H9 (cell line): ENCODE measurements at regions not wholly inside any gene's neighbourhood (a gene's known extent, or its start where the extent isn't known, plus 50 kb on each side); places are given as distances from the start of the nearest gene placed in this dataset.

Source experiments
- DNase-seq: peaks from one replicate; pipeline ENCODE4 v3.0.0-alpha.2; 2017
- H2AFZ ChIP-seq: one replicate; pipeline ENCODE4 v1.6.1; 2013; ENCODE audit warnings: mild to moderate bottlenecking, low read length, control low read depth, moderate library complexity
- H2AK5ac ChIP-seq: 2 replicates; pipeline ENCODE4 v1.6.1; 2013; ENCODE audit warnings: low read length, control low read depth, mixed read lengths; ENCODE audit not compliant: insufficient read length
- H2BK120ac ChIP-seq: one replicate; pipeline ENCODE4 v1.6.1; 2013; ENCODE audit warnings: low read depth, mild to moderate bottlenecking, low read length, control low read depth, inconsistent platforms; ENCODE audit not compliant: poor library complexity, severe bottlenecking
- H2BK12ac ChIP-seq: 2 replicates; pipeline ENCODE4 v1.6.1; 2013; ENCODE audit warnings: low read length, control low read depth, mixed read lengths, low read depth; ENCODE audit not compliant: insufficient read length
- H2BK15ac ChIP-seq: 2 replicates; pipeline ENCODE4 v1.6.1; 2013; ENCODE audit warnings: low read depth, low read length, control low read depth
- H2BK20ac ChIP-seq: one replicate; pipeline ENCODE4 v1.6.1; 2013; ENCODE audit warnings: low read depth, mild to moderate bottlenecking, low read length, control low read depth, inconsistent platforms; ENCODE audit not compliant: poor library complexity, severe bottlenecking
- H2BK5ac ChIP-seq: 2 replicates; pipeline ENCODE4 v1.6.1; 2013; ENCODE audit warnings: low read length, control low read depth, mixed read lengths; ENCODE audit not compliant: insufficient read length
- H3K14ac ChIP-seq: 2 replicates; pipeline ENCODE4 v1.6.1; 2013; ENCODE audit warnings: low read length, control low read depth; ENCODE audit not compliant: insufficient read depth
- H3K18ac ChIP-seq: 2 replicates; pipeline ENCODE4 v1.6.1; 2013; ENCODE audit warnings: low read depth, mild to moderate bottlenecking, mixed read lengths, low read length, control low read depth; ENCODE audit not compliant: insufficient read length
- H3K23ac ChIP-seq: 2 replicates; pipeline ENCODE4 v1.6.1; 2013; ENCODE audit warnings: low read length, control low read depth, mixed read lengths, low read depth; ENCODE audit not compliant: insufficient read length
- H3K23me2 ChIP-seq: 2 replicates; pipeline ENCODE4 v1.6.1; 2013; ENCODE audit warnings: low read depth, mild to moderate bottlenecking, mixed read lengths, low read length, control low read depth; ENCODE audit not compliant: insufficient read length, poor library complexity, severe bottlenecking
- H3K27ac ChIP-seq: 2 replicates; pipeline ENCODE4 v1.5.1; 2013; ENCODE audit warnings: low read length, control low read depth, mixed read lengths, low read depth; ENCODE audit not compliant: insufficient read length
- H3K27me3 ChIP-seq: 2 replicates; pipeline ENCODE4 v1.6.1; 2013; ENCODE audit warnings: low read length, control low read depth, inconsistent platforms; ENCODE audit not compliant: insufficient read depth
- H3K4ac ChIP-seq: 2 replicates; pipeline ENCODE4 v1.6.1; 2013; ENCODE audit warnings: low read depth, mild to moderate bottlenecking, control low read depth, inconsistent platforms, low read length, moderate library complexity
- H3K4me1 ChIP-seq: 2 replicates; pipeline ENCODE4 v1.6.1; 2013; ENCODE audit warnings: low read length, control low read depth, inconsistent platforms; ENCODE audit not compliant: insufficient read depth
- H3K4me2 ChIP-seq: 2 replicates; pipeline ENCODE4 v1.6.1; 2013; ENCODE audit warnings: low read length, control low read depth, mixed read lengths; ENCODE audit not compliant: insufficient read length, insufficient read depth
- H3K56ac ChIP-seq: 2 replicates; pipeline ENCODE4 v1.6.1; 2013; ENCODE audit warnings: low read depth, mild to moderate bottlenecking, mixed read lengths, low read length, control low read depth; ENCODE audit not compliant: insufficient read length
- H3K79me1 ChIP-seq: 2 replicates; pipeline ENCODE4 v1.6.1; 2013; ENCODE audit warnings: low read depth, mild to moderate bottlenecking, moderate library complexity, low read length, control low read depth, inconsistent platforms; ENCODE audit not compliant: insufficient read depth, poor library complexity, severe bottlenecking
- H3K79me2 ChIP-seq: 2 replicates; pipeline ENCODE4 v1.6.1; 2013; ENCODE audit warnings: low read length, control low read depth, inconsistent platforms; ENCODE audit not compliant: insufficient read depth
- H3K9ac ChIP-seq: 2 replicates; pipeline ENCODE4 v1.6.1; 2013; ENCODE audit warnings: low read length, control low read depth, mixed read lengths; ENCODE audit not compliant: insufficient read length; ENCODE audit errors: extremely low read depth
- H3K9me3 ChIP-seq: one replicate; pipeline ENCODE4 v1.6.1; 2013; ENCODE audit warnings: low read depth, low read length, inconsistent platforms; ENCODE audit not compliant: control insufficient read depth
- H3T11ph ChIP-seq: one replicate; pipeline ENCODE4 v1.6.1; 2013; ENCODE audit warnings: mild to moderate bottlenecking, low read length, control low read depth, inconsistent platforms
- H4K20me1 ChIP-seq: one replicate; pipeline ENCODE4 v1.6.1; 2013; ENCODE audit not compliant: control insufficient read depth, insufficient read length, insufficient read depth
- H4K5ac ChIP-seq: 2 replicates; pipeline ENCODE4 v1.6.1; 2013; ENCODE audit warnings: low read depth, mild to moderate bottlenecking, mixed read lengths, low read length, control low read depth; ENCODE audit not compliant: insufficient read length
- H4K8ac ChIP-seq: replicated peaks from 2 replicates; pipeline ENCODE4 v1.6.1; 2013; ENCODE audit warnings: low read length, control low read depth, mixed read lengths, low read depth; ENCODE audit not compliant: insufficient read length
- H4K91ac ChIP-seq: 2 replicates; pipeline ENCODE4 v1.6.1; 2013; ENCODE audit warnings: low read depth, mild to moderate bottlenecking, moderate library complexity, mixed read lengths, low read length, control low read depth; ENCODE audit not compliant: insufficient read length
- H3K27ac Mint-ChIP-seq, 3 experiments: 2 replicates in 2 of 3; 3 replicates in 1 of 3; pipeline ENCODE4 v1.8.0; 2020 to 2021; ENCODE audit warnings: mixed read lengths in 3 of 3, mild to moderate bottlenecking in 1 of 3, moderate library complexity in 1 of 3
- H3K27me3 Mint-ChIP-seq: 2 replicates; pipeline ENCODE4 v1.8.0; 2021; ENCODE audit warnings: low read depth, mild to moderate bottlenecking, moderate library complexity, mixed read lengths
- H3K36me3 Mint-ChIP-seq, 3 experiments: 2 replicates in 2 of 3; 3 replicates in 1 of 3; pipeline ENCODE4 v1.8.0; 2020 to 2021; ENCODE audit warnings: low read depth in 3 of 3, mixed read lengths in 3 of 3; ENCODE audit not compliant: insufficient read depth in 1 of 3
- H3K4me1 Mint-ChIP-seq, 2 experiments: 2 replicates each; pipeline ENCODE4 v1.8.0; 2020; ENCODE audit warnings: mixed read lengths in 2 of 2
- H3K4me3 Mint-ChIP-seq, 2 experiments: 2 replicates in 1 of 2; 3 replicates in 1 of 2; pipeline ENCODE4 v1.8.0; 2020 to 2021; ENCODE audit warnings: mild to moderate bottlenecking in 2 of 2, mixed read lengths in 2 of 2, moderate library complexity in 1 of 2
- H3K9me3 Mint-ChIP-seq, 2 experiments: 2 replicates in 1 of 2; 3 replicates in 1 of 2; pipeline ENCODE4 v1.8.0; 2020; ENCODE audit warnings: mild to moderate bottlenecking in 2 of 2, mixed read lengths in 2 of 2, moderate library complexity in 1 of 2
- WGBS: extraction: QIAGEN DNeasy Blood & Tissue Kit; methylation state at CpG from one replicate; pipeline ENCODE4 v1.1.7; 2013; ENCODE audit warnings: missing lambda C conversion rate, low lambda C conversion rate, mixed read lengths; ENCODE audit not compliant: insufficient read length; ENCODE audit errors: extremely low coverage; 5-methylcytosine and 5-hydroxymethylcytosine counted together
- TF ChIP-seq, protein P1 (sequence below): fragments of 200-600 bp; sonication (generic); conservative IDR thresholded peaks from 3 replicates; pipeline ENCODE4 v1.8.0; 2021; ENCODE audit warnings: antibody characterized with exemption, mild to moderate bottlenecking

DNA sequence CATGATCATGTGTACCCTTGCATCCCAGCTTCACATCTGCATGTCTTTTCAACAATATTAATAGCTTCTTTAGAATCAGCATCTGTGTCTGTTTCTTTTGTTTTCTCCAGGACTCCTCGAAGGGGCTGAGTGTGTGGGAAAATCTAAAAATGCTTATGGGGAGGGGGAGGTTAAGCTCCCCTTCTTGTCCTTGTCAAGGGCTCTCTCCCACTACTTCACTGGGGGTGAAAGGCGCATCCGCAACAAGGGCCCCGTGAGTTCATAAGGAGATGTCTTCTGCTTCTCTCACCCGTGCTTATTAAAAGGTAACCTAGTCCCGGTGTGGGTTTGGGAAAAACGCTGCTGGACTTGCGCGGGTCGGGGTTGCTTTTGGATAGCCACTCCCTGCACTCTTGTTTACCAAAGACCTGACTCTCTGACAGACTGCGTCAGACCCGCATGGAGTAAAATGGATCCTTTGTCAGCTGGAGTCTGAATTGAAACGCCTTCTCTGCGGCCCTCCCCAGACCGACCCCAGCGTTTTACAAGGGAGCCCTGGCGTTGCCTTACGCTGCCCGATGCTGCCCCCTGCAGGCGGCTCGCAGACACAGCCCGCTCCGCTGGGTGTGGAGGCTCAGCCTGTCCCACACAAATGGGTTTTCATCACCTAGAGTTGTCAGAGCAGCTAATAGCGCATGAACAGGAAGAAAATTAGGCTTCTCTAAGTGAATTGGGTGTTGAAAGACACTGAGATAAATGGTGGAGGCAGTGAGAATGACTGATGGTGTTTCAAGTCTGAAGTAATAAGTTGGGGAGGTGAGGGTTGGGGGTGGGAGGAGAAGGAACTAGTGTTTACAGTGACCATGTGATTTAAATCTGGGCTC lies 53.8 kb downstream of the IER5 start:
- Histone ChIP-seq H4K5ac (no peak overlapping the region), H3K9me3 (no peaks in the 10 kb centered on the region), H3K23ac (no peak overlapping the region), H2AFZ (no peak overlapping the region), H2BK120ac (no peak overlapping the region), H2BK20ac (no peak overlapping the region), H3K56ac (no peak overlapping the region), H3K79me2 (no peaks in the 10 kb centered on the region), H3K4me1 (no peaks in the 10 kb centered on the region), H3K9ac (no peak overlapping the region), H4K20me1 (no peaks in the 10 kb centered on the region), H3K79me1 (no peaks in the 10 kb centered on the region), H3K23me2 (peaks cover 3% of the 10 kb centered on the region), H3K27ac (no peak overlapping the region), H2BK15ac (no peak overlapping the region; the same call in 1 of the 2 replicates), H3T11ph (no peak overlapping the region), H2BK5ac (no peak overlapping the region), H3K4ac (no peak overlapping the region), H3K27me3 (no peaks in the 10 kb centered on the region), H2AK5ac (no peak overlapping the region), H2BK12ac (no peak overlapping the region), H4K91ac (no peak overlapping the region), H3K14ac (0 out of 2 replicates have a peak overlapping the region, but pooled peaks have one; percentile 14), H3K4me2 (peak overlapping the region; percentile 38), H3K18ac (no peak overlapping the region), H4K8ac (no peak overlapping the region)
- no CpG with 5 or more reads among the region's 24 CpGs for WGBS
- peaks cover 27% of the 10 kb centered on the region for H3K27me3 Mint-ChIP-seq
- peak; percentile 91 for DNase-seq
- H3K9me3 Mint-ChIP-seq: peaks cover 5 to 7% of the 10 kb centered on the region in 2 experiments; a peak in 2 of 5 replicates
- TF ChIP-seq, protein P1, sequence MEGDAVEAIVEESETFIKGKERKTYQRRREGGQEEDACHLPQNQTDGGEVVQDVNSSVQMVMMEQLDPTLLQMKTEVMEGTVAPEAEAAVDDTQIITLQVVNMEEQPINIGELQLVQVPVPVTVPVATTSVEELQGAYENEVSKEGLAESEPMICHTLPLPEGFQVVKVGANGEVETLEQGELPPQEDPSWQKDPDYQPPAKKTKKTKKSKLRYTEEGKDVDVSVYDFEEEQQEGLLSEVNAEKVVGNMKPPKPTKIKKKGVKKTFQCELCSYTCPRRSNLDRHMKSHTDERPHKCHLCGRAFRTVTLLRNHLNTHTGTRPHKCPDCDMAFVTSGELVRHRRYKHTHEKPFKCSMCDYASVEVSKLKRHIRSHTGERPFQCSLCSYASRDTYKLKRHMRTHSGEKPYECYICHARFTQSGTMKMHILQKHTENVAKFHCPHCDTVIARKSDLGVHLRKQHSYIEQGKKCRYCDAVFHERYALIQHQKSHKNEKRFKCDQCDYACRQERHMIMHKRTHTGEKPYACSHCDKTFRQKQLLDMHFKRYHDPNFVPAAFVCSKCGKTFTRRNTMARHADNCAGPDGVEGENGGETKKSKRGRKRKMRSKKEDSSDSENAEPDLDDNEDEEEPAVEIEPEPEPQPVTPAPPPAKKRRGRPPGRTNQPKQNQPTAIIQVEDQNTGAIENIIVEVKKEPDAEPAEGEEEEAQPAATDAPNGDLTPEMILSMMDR: peak; percentile 99
- H3K27ac Mint-ChIP-seq: peak overlapping the region in 1 of 3 experiments; percentile 69; a peak in 1 of 7 replicates
- H3K4me3 Mint-ChIP-seq: peak overlapping the region; percentile 39 to 70
- H3K4me1 Mint-ChIP-seq: peaks cover 10 to 19% of the 10 kb centered on the region in 2 experiments
- no peaks in the 10 kb centered on the region for H3K36me3 Mint-ChIP-seq
